ENCODE measurements at regions not wholly inside any gene's neighbourhood (a gene's known extent, or its start where the extent isn't known, plus 50 kb on each side); places are given as distances from the start of the nearest gene placed in this dataset.

- no peak overlapping the region for H3K4me3 ChIP-seq
- no peaks in the 10 kb centered on the region for H3K36me3 ChIP-seq (ENCODE audit: control insufficient read depth in 2 of 2, insufficient read depth in 2 of 2, low read length in 1 of 2)
- H3K9me3 ChIP-seq (replicated peaks; ENCODE audit: control insufficient read depth, insufficient read depth, low read length) = no peaks in the 10 kb centered on the region; the same call in 2 of the 3 replicates
- no peak overlapping the region for H2AFZ ChIP-seq (ENCODE audit: control insufficient read depth, low read depth, low read length)
- CTCF ChIA-PET = interaction anchor here (0.8 to 12.5 kb wide), 21 partner anchors 9 to 1132 kb away, joined by 3 to 417 read pairs (median 4); partner anchors contain the start of gene MCTP2
- no peak overlapping the region for H3K4me2 ChIP-seq (ENCODE audit: control insufficient read depth, insufficient read depth)
- no peak for ATAC-seq
- no peaks in the 10 kb centered on the region for H3K79me2 ChIP-seq (ENCODE audit: control insufficient read depth, insufficient read depth, low read length)
- RAD21 ChIA-PET (ENCODE audit: unreplicated experiment) = interaction anchor here (1.0 to 9.1 kb wide), 8 partner anchors 18 to 415 kb away, joined by 3 to 268 read pairs (median 6); no protein-coding TSS in a partner anchor
- no peaks in the 10 kb centered on the region for H3K27me3 ChIP-seq (replicated peaks in 1 of 2; ENCODE audit: control insufficient read depth in 2 of 2, insufficient read depth in 2 of 2, low read length in 1 of 2)
- in situ Hi-C loops (cut with MboI) (loop anchor here (5.0 kb wide), 1 partner anchor 159 kb away; no protein-coding TSS in a partner anchor), intact Hi-C loops (cut with micrococcal nuclease; ENCODE audit: unreplicated experiment) (loop anchor here (10.0 kb wide), 1 partner anchor 412 kb away; no protein-coding TSS in a partner anchor)
- H3K27ac ChIP-seq (ENCODE audit: control insufficient read depth, insufficient read depth) = no peak overlapping the region
- no peaks in the 10 kb centered on the region for H4K20me1 ChIP-seq (ENCODE audit: control insufficient read depth, insufficient read depth)
- TF ChIP-seq SKIL (IDR thresholded peaks at IDR 0.05; ENCODE audit: low read depth, poor library complexity, severe bottlenecking) = no peak
- POLR2A ChIA-PET = interaction anchor here (0.7 kb wide), 1 partner anchor 62 kb away, joined by 3 read pairs; no protein-coding TSS in a partner anchor
- no TSS peak for BruUV-seq (replicated peaks)
- DNase-seq (ENCODE audit: low read depth, low spot score) = no peak
- SMC1A ChIA-PET (ENCODE audit: uncharacterized antibody, unreplicated experiment) = interaction anchor here (0.6 to 8.2 kb wide), 18 partner anchors 8 to 248 kb away, joined by 3 to 266 read pairs (median 4); partner anchors contain the start of gene MCTP2
- no peak for FAIRE-seq
- no peaks in the 10 kb centered on the region for H3K4me1 ChIP-seq (ENCODE audit: control insufficient read depth, insufficient read depth, low read length)
- no peak overlapping the region for H3K9ac ChIP-seq (ENCODE audit: control insufficient read depth, insufficient read depth, low read length)
- WGBS (ENCODE audit: insufficient coverage, insufficient replicate concordance, low lambda C conversion rate, missing lambda C conversion rate) = 59% methylated on average over 5 of the region's 5 CpGs
Observed at GRCh38 chr15:94162939-94163338, 68.4 kb upstream of the MCTP2 start.

- DNase-seq (ENCODE audit: low read depth, low spot score) = no peak
- ChIA-PET CTCF (interaction anchor here (0.7 to 1.2 kb wide), 3 partner anchors 9 to 1124 kb away, joined by 3 to 4 read pairs (median 3); no protein-coding TSS in a partner anchor), RAD21 (ENCODE audit: unreplicated experiment) (no interaction called here), SMC1A (ENCODE audit: uncharacterized antibody, unreplicated experiment) (interaction anchor here (2.1 to 2.9 kb wide), 2 partner anchors 10 to 169 kb away, joined by 10 to 11 read pairs; no protein-coding TSS in a partner anchor), POLR2A (no interaction called here)
- Histone ChIP-seq H3K27ac (ENCODE audit: control insufficient read depth, insufficient read depth) (no peak overlapping the region), H2AFZ (ENCODE audit: control insufficient read depth, low read depth, low read length) (no peak overlapping the region), H3K36me3 (ENCODE audit: control insufficient read depth in 2 of 2, insufficient read depth in 2 of 2, low read length in 1 of 2) (no peaks in the 10 kb centered on the region), H4K20me1 (ENCODE audit: control insufficient read depth, insufficient read depth) (no peaks in the 10 kb centered on the region), H3K4me2 (ENCODE audit: control insufficient read depth, insufficient read depth) (no peak overlapping the region), H3K4me3 (no peak overlapping the region), H3K27me3 (replicated peaks in 1 of 2; ENCODE audit: control insufficient read depth in 2 of 2, insufficient read depth in 2 of 2, low read length in 1 of 2) (no peaks in the 10 kb centered on the region), H3K9ac (ENCODE audit: control insufficient read depth, insufficient read depth, low read length) (no peak overlapping the region), H3K4me1 (ENCODE audit: control insufficient read depth, insufficient read depth, low read length) (no peaks in the 10 kb centered on the region), H3K9me3 (replicated peaks; ENCODE audit: control insufficient read depth, insufficient read depth, low read length) (no peaks in the 10 kb centered on the region), H3K79me2 (ENCODE audit: control insufficient read depth, insufficient read depth, low read length) (no peaks in the 10 kb centered on the region)
- ATAC-seq = no peak
- no TSS peak for BruUV-seq (replicated peaks)
- no peak for FAIRE-seq
- TF ChIP-seq CTCF (IDR thresholded peaks at IDR 0.05 in 2 of 3, conservative IDR thresholded peaks at IDR 0.05 in 1 of 3; ENCODE audit: control insufficient read depth in 2 of 3, extremely low read depth in 1 of 3, insufficient read depth in 1 of 3, low read depth in 3 of 3, low read length in 3 of 3) = peak in 1 of 3 experiments; percentile 8; a peak in 1 of 6 replicates
- no peak for TF ChIP-seq BRCA1 (IDR thresholded peaks at IDR 0.05; ENCODE audit: low read depth, low read length)
- intact Hi-C loops (cut with micrococcal nuclease; ENCODE audit: unreplicated experiment) = no loop called here
- in situ Hi-C loops (cut with MboI) = no loop called here
- WGBS (ENCODE audit: insufficient coverage, insufficient replicate concordance, low lambda C conversion rate, missing lambda C conversion rate) = 10% methylated on average over 3 of the region's 3 CpGs
Observed at GRCh38 chr15:94154255-94154654, 77.1 kb upstream of the MCTP2 start.

Measured in GM12878 (cell line).